Stimulated activated naive CD8-positive, alpha-beta T cell treated with anti-CD3 and anti-CD28 coated beads, Interleukin-15, Interleukin-2, amounts not matched to agents 100 ng/mL and 50 ng/mL, for 24 hours (primary cell): ENCODE measurements at regions not wholly inside any gene's neighbourhood (a gene's known extent, or its start where the extent isn't known, plus 50 kb on each side); places are given as distances from the start of the nearest gene placed in this dataset.
A peak's percentile ranks its signal among the peaks of the same experiment; 100 is the strongest.

Experiments
- H3K27ac Mint-ChIP-seq: one replicate; pipeline ENCODE4 v1.8.0; 2021; ENCODE audit warnings: mild to moderate bottlenecking, mixed read lengths
- H3K27me3 Mint-ChIP-seq: one replicate; pipeline ENCODE4 v1.8.0; 2021; ENCODE audit warnings: mixed read lengths
- H3K36me3 Mint-ChIP-seq: one replicate; pipeline ENCODE4 v1.8.0; 2021; ENCODE audit warnings: low read depth, mixed read lengths
- H3K4me1 Mint-ChIP-seq: one replicate; pipeline ENCODE4 v1.8.0; 2021; ENCODE audit warnings: low read depth, mixed read lengths
- H3K4me3 Mint-ChIP-seq: one replicate; pipeline ENCODE4 v1.8.0; 2021; ENCODE audit warnings: mild to moderate bottlenecking, mixed read lengths
- H3K9me3 Mint-ChIP-seq: one replicate; pipeline ENCODE4 v1.8.0; 2021; ENCODE audit warnings: mixed read lengths

DNA sequence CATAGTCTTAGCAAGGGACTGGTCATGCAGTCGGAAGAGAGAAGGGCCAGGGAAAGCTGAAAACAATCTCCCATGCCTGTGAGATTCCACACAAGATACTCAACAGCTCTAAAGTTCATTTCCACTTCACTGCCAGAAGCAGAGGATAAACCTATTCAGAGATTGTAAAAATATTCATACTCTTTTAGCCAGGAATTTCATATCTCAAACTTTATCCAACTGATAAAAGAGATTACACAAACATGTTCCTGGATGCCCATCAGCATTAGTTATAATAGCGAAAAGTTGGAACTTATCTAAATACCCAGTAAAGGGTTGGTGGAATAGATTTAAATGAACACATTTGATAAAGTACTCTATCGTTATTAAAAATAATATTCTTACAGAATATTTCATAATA lies 75.2 kb upstream of the ARHGEF3 start:
- H3K27ac Mint-ChIP-seq = peak overlapping the region; percentile 88
- peak overlapping the region; percentile 26 for H3K4me3 Mint-ChIP-seq
- H3K9me3 Mint-ChIP-seq = peaks cover 2% of the 10 kb centered on the region
- H3K4me1 Mint-ChIP-seq = peaks cover 84% of the 10 kb centered on the region
- H3K36me3 Mint-ChIP-seq = peaks cover 27% of the 10 kb centered on the region
- no peaks in the 10 kb centered on the region for H3K27me3 Mint-ChIP-seq

DNA sequence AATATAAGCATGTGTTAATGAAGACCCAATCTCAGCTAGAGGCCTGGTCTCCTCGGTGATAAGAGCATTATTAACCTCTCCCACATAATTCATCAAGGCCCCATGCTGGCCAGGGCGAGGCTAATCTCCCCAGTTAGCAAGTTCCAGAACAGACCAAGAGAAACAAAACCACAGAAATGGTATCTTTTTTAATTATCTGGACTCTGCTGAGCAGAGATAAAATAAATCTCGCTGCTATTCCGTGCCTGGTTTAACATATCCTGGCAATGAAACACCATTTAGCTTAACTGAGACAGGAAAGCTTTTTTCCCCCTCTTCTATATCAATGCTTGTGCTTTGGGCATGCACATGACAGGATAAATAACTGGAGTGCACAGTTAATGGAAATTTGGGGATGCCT lies 72.5 kb upstream of the ARHGEF3 start:
- Mint-ChIP-seq H3K4me3 (no peak overlapping the region), H3K4me1 (peaks cover 83% of the 10 kb centered on the region), H3K36me3 (peaks cover 7% of the 10 kb centered on the region), H3K27me3 (no peaks in the 10 kb centered on the region), H3K9me3 (no peaks in the 10 kb centered on the region), H3K27ac (no peak overlapping the region)

DNA sequence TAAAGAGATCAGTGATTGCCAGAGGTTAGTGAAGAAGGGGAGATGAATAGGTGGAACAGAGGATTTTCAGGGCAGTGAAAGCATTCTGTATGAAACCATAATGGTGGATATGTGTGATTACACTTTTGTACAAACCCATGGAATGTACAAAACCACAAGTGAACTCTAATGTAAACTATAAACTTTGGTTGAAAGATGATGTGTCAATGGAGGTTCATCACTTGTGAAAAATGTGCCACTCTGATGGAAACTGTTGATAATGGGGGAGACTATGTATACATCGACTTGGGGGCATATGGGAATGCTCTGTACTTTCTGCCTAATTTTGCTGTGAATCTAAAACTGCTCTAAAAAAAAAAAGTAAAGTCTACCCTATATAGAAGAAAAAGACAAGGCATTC lies 68.7 kb upstream of the ARHGEF3 start:
- Mint-ChIP-seq H3K27ac (peak overlapping the region; percentile 71), H3K4me1 (peaks cover 83% of the 10 kb centered on the region), H3K27me3 (no peaks in the 10 kb centered on the region), H3K9me3 (no peaks in the 10 kb centered on the region), H3K4me3 (peak overlapping the region; percentile 54), H3K36me3 (no peaks in the 10 kb centered on the region)

DNA sequence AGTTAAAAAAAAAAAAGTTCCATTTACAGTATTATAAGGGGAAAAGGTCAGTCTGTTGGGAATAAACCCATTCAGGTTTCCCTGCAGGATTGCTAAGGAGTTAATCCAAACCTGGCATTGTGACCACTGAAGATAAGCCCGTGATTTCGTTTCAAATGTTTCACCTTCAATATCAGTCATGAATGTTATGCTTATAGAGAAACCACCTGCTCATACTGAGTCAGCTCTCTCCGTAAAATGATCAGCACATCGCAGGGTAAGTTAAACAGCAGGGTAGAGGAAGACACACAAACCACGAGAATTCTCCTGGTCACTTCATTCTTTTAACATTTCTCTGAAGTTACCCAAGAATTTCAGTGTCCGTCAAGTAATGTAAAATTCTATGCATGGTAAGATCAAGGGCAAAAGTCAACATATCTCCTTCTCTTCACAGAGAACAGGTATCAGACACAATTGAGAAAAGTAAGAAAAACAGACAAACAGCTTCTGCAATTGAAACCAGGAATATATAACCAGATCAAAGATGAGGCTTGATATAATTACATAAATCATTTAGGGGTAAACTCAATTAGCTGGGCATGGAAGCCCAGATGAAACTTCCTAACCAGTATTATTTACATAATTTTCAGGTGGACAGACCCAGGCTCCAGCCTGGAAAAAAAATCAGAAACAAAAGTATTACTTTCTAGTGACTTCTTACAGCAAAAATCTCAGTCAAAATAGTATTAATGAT lies 67.6 kb upstream of the ARHGEF3 start:
- H3K9me3 Mint-ChIP-seq = peaks cover 2% of the 10 kb centered on the region
- peaks cover 83% of the 10 kb centered on the region for H3K4me1 Mint-ChIP-seq
- peak overlapping the region; percentile 63 for H3K4me3 Mint-ChIP-seq

DNA sequence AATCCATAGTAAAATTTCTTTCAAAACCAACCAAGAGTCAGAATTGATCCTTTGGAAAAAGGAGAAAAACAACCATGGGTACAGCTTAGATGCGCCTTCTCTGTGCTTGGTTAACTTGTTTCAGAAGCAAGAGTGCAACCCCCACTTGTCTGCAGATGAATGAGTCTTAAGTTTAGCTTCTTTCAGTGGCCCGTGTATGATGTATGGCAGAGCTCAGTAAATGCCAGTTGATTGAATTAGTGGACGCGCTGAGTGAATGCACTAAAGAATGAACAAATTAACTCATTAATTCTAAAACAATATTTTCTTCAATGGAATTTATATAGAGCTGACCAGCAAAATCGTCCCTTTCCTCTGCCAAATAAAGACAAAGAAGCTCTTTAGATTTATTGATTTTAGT lies 67.0 kb upstream of the ARHGEF3 start:
- H3K27me3 Mint-ChIP-seq = no peaks in the 10 kb centered on the region
- peak overlapping the region; percentile 63 for H3K4me3 Mint-ChIP-seq
- peaks cover 6% of the 10 kb centered on the region for H3K9me3 Mint-ChIP-seq
- peaks cover 5% of the 10 kb centered on the region for H3K36me3 Mint-ChIP-seq
- H3K27ac Mint-ChIP-seq = no peak overlapping the region
- peaks cover 83% of the 10 kb centered on the region for H3K4me1 Mint-ChIP-seq

More for the DNA sequence above, 67.6 kb upstream of the ARHGEF3 start:
- Mint-ChIP-seq H3K27me3 (no peaks in the 10 kb centered on the region), H3K27ac (peak overlapping the region; percentile 84), H3K36me3 (peaks cover 2% of the 10 kb centered on the region)

DNA sequence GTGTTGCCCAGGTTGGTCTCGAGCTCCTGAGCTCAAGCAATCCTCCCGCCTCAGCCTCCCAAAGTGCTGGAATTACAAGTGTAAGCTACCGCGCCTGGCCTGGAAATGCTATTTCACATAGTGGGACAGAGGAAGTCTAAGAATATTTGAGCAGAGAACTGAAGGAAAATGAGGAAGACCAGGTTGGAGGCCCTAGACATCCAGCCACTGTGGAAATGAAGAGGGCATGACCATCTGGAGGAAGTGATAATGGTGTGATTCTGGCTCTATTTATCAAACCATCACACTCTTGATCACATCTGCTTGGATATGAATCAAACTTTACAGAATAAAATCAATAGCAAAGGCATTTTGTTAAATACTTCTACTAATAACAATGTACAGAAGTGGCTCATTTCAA lies 65.9 kb upstream of the ARHGEF3 start:
- H3K4me1 Mint-ChIP-seq = peaks cover 89% of the 10 kb centered on the region
- peaks cover 5% of the 10 kb centered on the region for H3K36me3 Mint-ChIP-seq

DNA sequence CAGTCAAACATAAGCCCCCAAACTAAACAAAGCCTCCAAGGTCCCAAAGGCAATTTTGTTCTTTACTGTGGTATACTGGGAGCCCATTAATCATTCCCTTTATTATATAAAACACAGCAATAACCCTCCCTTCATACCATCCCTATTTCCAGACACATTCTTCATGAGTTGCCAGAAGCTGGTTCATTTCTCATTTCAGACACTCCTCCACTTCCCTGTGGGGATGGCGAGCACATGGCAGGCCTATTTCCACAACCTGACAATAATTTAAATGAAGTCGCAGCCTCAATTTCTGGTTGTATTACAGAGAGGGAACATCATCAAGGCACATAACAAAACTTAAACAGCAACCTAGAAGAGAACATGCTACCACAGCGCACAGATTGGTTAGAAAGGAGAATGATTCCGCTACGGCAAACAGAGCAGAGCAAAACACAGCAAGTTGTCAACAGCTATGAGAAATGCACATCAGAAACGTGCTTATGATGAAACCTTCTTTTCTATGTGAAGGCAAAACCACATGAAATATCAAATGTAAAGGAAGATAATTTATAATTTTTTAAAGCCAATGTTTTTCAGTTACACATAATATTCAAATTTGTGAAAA lies 63.3 kb upstream of the ARHGEF3 start:
- Mint-ChIP-seq H3K4me3 (no peak overlapping the region), H3K27ac (peak overlapping the region; percentile 76), H3K27me3 (no peaks in the 10 kb centered on the region), H3K9me3 (peaks cover 6% of the 10 kb centered on the region), H3K36me3 (peaks cover 5% of the 10 kb centered on the region), H3K4me1 (peaks cover 97% of the 10 kb centered on the region)

More for the DNA sequence above, 65.9 kb upstream of the ARHGEF3 start:
- peak overlapping the region; percentile 17 for H3K27ac Mint-ChIP-seq
- H3K4me3 Mint-ChIP-seq = no peak overlapping the region
- H3K9me3 Mint-ChIP-seq = peaks cover 6% of the 10 kb centered on the region
- H3K27me3 Mint-ChIP-seq = no peaks in the 10 kb centered on the region

DNA sequence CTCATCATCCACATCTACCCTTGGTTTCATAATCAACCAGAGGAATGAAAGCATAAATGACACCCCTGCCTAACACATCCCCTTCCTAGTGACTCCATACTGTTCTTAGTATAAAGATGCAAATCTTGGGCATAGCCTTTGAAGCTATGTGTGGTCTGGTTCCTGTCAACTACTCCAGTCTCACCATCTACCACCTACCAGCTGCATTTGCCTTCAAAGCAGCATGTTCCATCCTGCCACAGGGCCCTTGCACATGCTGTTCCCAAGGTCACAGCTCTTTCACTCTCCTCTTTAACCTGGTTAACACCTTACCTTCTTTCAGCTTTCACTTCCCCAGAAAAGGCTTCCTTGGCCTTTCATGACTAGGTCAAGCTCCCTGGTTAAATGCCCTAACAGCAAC lies 62.3 kb upstream of the ARHGEF3 start:
- peak overlapping the region; percentile 31 for H3K4me3 Mint-ChIP-seq
- peaks cover 95% of the 10 kb centered on the region for H3K4me1 Mint-ChIP-seq

DNA sequence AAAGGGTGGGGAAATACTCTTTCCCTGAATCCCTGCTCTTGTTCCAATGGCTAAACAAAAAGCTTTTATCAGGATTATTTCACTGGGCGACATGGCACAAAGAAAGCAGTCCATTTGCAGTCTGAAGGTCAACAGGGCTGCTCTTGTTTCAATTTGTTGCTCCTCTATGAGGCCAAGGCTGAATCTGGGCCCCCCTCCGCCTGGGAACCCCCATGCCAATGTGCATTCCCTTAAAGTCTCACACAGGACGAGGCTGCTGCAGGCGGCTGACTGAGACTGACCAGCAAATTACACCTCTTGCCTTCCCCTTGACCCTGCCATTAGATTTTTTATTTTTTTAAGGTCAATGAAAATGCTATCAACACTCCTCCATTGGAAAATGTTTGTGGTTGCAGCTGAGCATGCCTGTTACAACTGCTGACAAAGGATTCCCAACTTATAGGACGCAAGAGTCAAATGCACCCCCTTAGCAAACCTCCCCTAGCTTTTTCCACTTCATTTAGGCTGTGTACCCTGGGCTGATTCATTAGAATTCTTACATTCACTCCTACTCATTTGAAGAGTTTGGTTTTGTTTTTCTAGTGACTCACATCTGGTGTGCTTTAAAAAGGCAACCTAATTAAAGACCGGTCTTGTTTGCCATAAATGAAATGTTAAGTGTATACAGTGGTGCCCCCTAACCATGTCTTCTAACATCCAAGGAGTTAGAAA lies 60.8 kb upstream of the ARHGEF3 start:
- peaks cover 92% of the 10 kb centered on the region for H3K4me1 Mint-ChIP-seq
- no peaks in the 10 kb centered on the region for H3K27me3 Mint-ChIP-seq
- peak overlapping the region; percentile 41 for H3K4me3 Mint-ChIP-seq
- peaks cover 6% of the 10 kb centered on the region for H3K9me3 Mint-ChIP-seq
- H3K36me3 Mint-ChIP-seq = peaks cover 5% of the 10 kb centered on the region
- peak overlapping the region; percentile 95 for H3K27ac Mint-ChIP-seq

More for the DNA sequence above, 62.3 kb upstream of the ARHGEF3 start:
- Mint-ChIP-seq H3K36me3 (peaks cover 5% of the 10 kb centered on the region), H3K9me3 (peaks cover 6% of the 10 kb centered on the region), H3K27me3 (no peaks in the 10 kb centered on the region), H3K27ac (peak overlapping the region; percentile 95)

DNA sequence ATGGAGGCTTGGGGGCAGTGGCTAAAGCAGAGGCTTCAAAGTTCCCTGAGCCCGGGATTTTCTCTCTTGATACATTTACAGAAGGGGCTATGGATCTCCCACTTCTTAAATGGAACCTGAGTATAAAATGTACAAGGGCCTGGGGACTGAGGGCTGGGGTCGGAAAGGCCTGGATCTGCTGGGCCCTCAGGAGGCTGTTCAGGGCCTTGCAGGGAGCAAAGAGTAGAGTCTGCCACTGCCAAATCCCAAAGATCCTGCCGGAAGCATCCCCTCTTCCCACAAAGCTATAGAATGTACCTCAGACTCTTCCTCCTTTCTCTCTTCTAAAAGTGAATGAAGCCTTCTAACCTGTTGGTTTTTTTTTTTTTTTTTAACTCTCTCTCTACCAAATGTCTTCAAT lies 59.8 kb upstream of the ARHGEF3 start:
- Mint-ChIP-seq H3K27ac (peak overlapping the region; percentile 95), H3K9me3 (peaks cover 6% of the 10 kb centered on the region), H3K27me3 (no peaks in the 10 kb centered on the region), H3K4me1 (peaks cover 95% of the 10 kb centered on the region), H3K4me3 (peak overlapping the region; percentile 5), H3K36me3 (peaks cover 5% of the 10 kb centered on the region)

DNA sequence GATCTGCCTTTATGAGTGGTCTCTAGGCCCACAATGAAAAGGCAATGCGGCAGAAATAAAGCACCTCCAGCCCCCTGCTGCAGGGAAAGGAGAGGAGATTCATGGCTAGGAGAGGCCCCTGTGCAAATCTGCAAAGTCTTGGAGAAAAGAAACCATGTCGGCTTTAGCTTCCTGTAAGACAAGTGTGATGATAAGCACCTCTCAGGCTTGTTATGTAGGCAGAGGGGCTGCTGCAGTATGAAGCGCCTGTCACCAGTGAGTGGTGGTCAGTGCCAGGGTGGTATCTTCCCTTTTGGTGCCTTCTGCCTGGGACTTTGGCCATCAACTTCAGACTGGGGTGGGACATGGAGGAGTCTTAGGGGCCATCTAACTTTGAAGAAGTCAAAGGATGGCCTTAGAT lies 59.2 kb upstream of the ARHGEF3 start:
- peaks cover 6% of the 10 kb centered on the region for H3K9me3 Mint-ChIP-seq
- H3K4me1 Mint-ChIP-seq = peaks cover 95% of the 10 kb centered on the region
- H3K4me3 Mint-ChIP-seq = peak overlapping the region; percentile 1
- peak overlapping the region; percentile 95 for H3K27ac Mint-ChIP-seq
- H3K36me3 Mint-ChIP-seq = peaks cover 5% of the 10 kb centered on the region
- H3K27me3 Mint-ChIP-seq = no peaks in the 10 kb centered on the region

DNA sequence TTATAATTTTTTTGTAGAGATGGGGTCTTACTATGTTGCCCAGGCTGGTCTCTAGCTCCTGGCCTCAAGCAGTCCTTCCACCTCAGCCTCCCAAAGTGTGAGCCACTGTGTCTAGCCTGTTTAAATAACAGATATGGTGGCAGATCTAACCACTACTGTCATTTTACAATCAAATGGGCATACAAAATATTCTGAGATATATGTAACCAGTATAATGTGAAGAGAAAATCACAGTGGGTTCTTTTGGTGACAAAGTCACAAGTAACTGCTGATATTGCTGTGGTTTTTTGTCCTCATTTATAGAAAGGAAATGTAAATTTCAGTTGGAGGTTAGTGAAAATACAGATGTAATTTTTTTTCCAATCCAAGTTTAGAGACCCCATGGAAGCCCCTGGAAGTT lies 58.6 kb upstream of the ARHGEF3 start:
- H3K9me3 Mint-ChIP-seq = peaks cover 6% of the 10 kb centered on the region
- H3K36me3 Mint-ChIP-seq = peaks cover 5% of the 10 kb centered on the region
- peak overlapping the region; percentile 1 for H3K4me3 Mint-ChIP-seq
- peaks cover 94% of the 10 kb centered on the region for H3K4me1 Mint-ChIP-seq
- H3K27me3 Mint-ChIP-seq = no peaks in the 10 kb centered on the region
- peak overlapping the region; percentile 95 for H3K27ac Mint-ChIP-seq

DNA sequence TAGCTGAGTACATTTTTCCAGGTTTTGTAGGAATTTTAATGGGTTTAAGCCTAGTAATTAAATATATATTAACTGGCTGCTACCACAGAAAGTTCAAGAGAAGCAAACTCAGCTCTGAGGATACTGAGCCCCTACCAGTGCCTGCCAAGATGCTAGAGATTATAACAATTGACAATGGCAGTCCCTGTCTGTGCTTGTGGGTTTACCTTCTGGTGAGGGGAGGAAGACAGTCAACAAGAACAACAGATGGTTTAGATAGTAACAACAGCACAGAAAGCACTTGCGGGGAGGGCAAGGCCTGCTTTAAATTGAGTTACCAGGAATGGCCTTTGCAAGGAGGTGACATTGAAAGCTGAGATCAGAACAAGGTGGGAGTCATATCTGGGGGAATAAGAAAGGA lies 56.6 kb upstream of the ARHGEF3 start:
- Mint-ChIP-seq H3K4me1 (peaks cover 87% of the 10 kb centered on the region), H3K4me3 (no peak overlapping the region), H3K36me3 (peaks cover 4% of the 10 kb centered on the region), H3K27me3 (no peaks in the 10 kb centered on the region), H3K27ac (peak overlapping the region; percentile 66), H3K9me3 (no peaks in the 10 kb centered on the region)

DNA sequence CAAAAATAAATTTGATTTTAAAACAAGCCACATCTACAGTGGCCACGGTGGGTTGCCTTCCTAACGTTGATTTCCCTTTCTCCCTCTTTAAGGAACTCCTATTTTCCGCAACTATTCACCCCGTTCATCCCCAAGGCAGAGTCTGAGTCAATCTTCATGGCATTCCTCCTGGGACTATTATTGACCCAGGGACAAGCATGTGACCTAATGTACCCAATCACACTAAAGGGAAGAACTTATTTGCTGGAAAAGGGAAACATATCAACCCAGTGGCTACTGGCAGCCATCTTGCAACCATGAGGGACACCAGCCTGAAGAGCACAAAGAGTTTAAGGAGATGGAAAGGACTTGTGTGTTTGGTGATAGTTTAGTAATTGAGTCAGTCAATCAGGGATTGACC lies 55.4 kb upstream of the ARHGEF3 start:
- peaks cover 4% of the 10 kb centered on the region for H3K36me3 Mint-ChIP-seq
- no peaks in the 10 kb centered on the region for H3K9me3 Mint-ChIP-seq
- H3K4me1 Mint-ChIP-seq = peaks cover 84% of the 10 kb centered on the region
- no peak overlapping the region for H3K4me3 Mint-ChIP-seq
- no peaks in the 10 kb centered on the region for H3K27me3 Mint-ChIP-seq
- H3K27ac Mint-ChIP-seq = no peak overlapping the region

DNA sequence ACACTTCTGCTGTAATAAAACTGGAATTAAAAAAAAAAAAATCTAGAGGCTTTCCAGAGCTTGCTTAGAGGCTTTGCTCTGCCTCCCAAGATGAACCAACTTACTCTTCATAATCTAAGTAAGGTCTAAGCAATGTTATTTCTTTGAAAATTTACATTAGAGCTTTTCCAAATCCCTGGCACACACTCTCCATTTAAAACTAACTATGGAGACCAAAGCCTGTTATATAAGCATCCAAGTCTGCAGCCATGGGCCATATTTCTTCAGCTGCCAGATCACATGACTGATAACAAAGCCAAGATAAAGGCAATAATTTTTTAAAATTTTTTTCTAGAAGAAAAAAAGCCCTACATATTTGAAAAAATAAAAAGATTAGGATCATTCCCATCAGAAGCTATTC lies 55.0 kb upstream of the ARHGEF3 start:
- peaks cover 4% of the 10 kb centered on the region for H3K36me3 Mint-ChIP-seq
- H3K4me3 Mint-ChIP-seq = no peak overlapping the region
- H3K27ac Mint-ChIP-seq = no peak overlapping the region
- no peaks in the 10 kb centered on the region for H3K27me3 Mint-ChIP-seq
- H3K9me3 Mint-ChIP-seq = no peaks in the 10 kb centered on the region
- H3K4me1 Mint-ChIP-seq = peaks cover 83% of the 10 kb centered on the region
